ENCODE measurements at regions not wholly inside any gene's neighbourhood (a gene's known extent, or its start where the extent isn't known, plus 50 kb on each side); places are given as distances from the start of the nearest gene placed in this dataset.

GRCh38 chr20:10779911-10780310 is 106.1 kb upstream of the JAG1 start:
- Mint-ChIP-seq H3K9me3 (ENCODE audit: unreplicated experiment) (no peaks in the 10 kb centered on the region), H3K36me3 (ENCODE audit: low read depth, unreplicated experiment) (no peaks in the 10 kb centered on the region), H3K27me3 (ENCODE audit: low read depth, unreplicated experiment) (peaks cover 6% of the 10 kb centered on the region), H3K27ac (ENCODE audit: unreplicated experiment) (no peak overlapping the region), H3K4me3 (ENCODE audit: unreplicated experiment) (no peak overlapping the region), H3K4me1 (ENCODE audit: low read depth, unreplicated experiment) (peaks cover 11% of the 10 kb centered on the region)
- Histone ChIP-seq H3K4me2 (ENCODE audit: low read length) (no peak overlapping the region), H2AFZ (ENCODE audit: low read depth, low read length) (no peak overlapping the region), H3K9me3 (ENCODE audit: insufficient read depth, low read depth, low read length) (no peaks in the 10 kb centered on the region), H3K4me1 (ENCODE audit: insufficient read depth, low read length) (peaks cover 3% of the 10 kb centered on the region), H4K20me1 (ENCODE audit: insufficient read depth, low read length) (no peaks in the 10 kb centered on the region), H3K79me2 (ENCODE audit: insufficient read depth, low read length) (no peaks in the 10 kb centered on the region), H3K36me3 (ENCODE audit: insufficient read depth, low read length) (no peaks in the 10 kb centered on the region), H3K9ac (ENCODE audit: low read length) (no peak overlapping the region), H3K27ac (ENCODE audit: low read depth, low read length) (no peak overlapping the region), H3K4me3 (ENCODE audit: insufficient read depth, low read depth, low read length) (no peak overlapping the region), H3K27me3 (ENCODE audit: insufficient read depth, low read length) (no peaks in the 10 kb centered on the region)
- TF ChIP-seq EZH2 (IDR thresholded peaks at IDR 0.05; ENCODE audit: insufficient read depth, low read length) (no peak), CTCF (IDR thresholded peaks at IDR 0.05; ENCODE audit: insufficient read depth, low read depth, low read length) (no peak)
- FAIRE-seq, result no peak
- no peak for DNase-seq (ENCODE audit: low read depth)

GRCh38 chr20:10780901-10781300 is 107.1 kb upstream of the JAG1 start:
- H3K27ac Mint-ChIP-seq (ENCODE audit: unreplicated experiment), result no peak overlapping the region
- Histone ChIP-seq H3K9me3 (ENCODE audit: insufficient read depth, low read depth, low read length) (no peaks in the 10 kb centered on the region), H3K4me3 (ENCODE audit: insufficient read depth, low read depth, low read length) (no peak overlapping the region), H3K4me2 (ENCODE audit: low read length) (no peak overlapping the region), H3K4me1 (ENCODE audit: insufficient read depth, low read length) (peaks cover 3% of the 10 kb centered on the region), H3K9ac (ENCODE audit: low read length) (no peak overlapping the region), H3K36me3 (ENCODE audit: insufficient read depth, low read length) (no peaks in the 10 kb centered on the region), H2AFZ (ENCODE audit: low read depth, low read length) (no peak overlapping the region), H4K20me1 (ENCODE audit: insufficient read depth, low read length) (no peaks in the 10 kb centered on the region), H3K79me2 (ENCODE audit: insufficient read depth, low read length) (no peaks in the 10 kb centered on the region), H3K27me3 (ENCODE audit: insufficient read depth, low read length) (no peaks in the 10 kb centered on the region), H3K27ac (ENCODE audit: low read depth, low read length) (no peak overlapping the region)
- no peak for FAIRE-seq
- no peaks in the 10 kb centered on the region for H3K36me3 Mint-ChIP-seq (ENCODE audit: low read depth, unreplicated experiment)
- H3K27me3 Mint-ChIP-seq (ENCODE audit: low read depth, unreplicated experiment), result peaks cover 6% of the 10 kb centered on the region
- no peak for TF ChIP-seq EZH2 (IDR thresholded peaks at IDR 0.05; ENCODE audit: insufficient read depth, low read length)
- no peak for TF ChIP-seq CTCF (IDR thresholded peaks at IDR 0.05; ENCODE audit: insufficient read depth, low read depth, low read length)
- H3K4me1 Mint-ChIP-seq (ENCODE audit: low read depth, unreplicated experiment), result peaks cover 11% of the 10 kb centered on the region
- no peaks in the 10 kb centered on the region for H3K9me3 Mint-ChIP-seq (ENCODE audit: unreplicated experiment)
- no peak overlapping the region for H3K4me3 Mint-ChIP-seq (ENCODE audit: unreplicated experiment)
- no peak for DNase-seq (ENCODE audit: low read depth)

GRCh38 chr20:10781526-10781925 is 107.7 kb upstream of the JAG1 start:
- Mint-ChIP-seq H3K4me1 (ENCODE audit: low read depth, unreplicated experiment) (peaks cover 11% of the 10 kb centered on the region), H3K27ac (ENCODE audit: unreplicated experiment) (no peak overlapping the region), H3K27me3 (ENCODE audit: low read depth, unreplicated experiment) (peaks cover 6% of the 10 kb centered on the region), H3K4me3 (ENCODE audit: unreplicated experiment) (no peak overlapping the region), H3K36me3 (ENCODE audit: low read depth, unreplicated experiment) (no peaks in the 10 kb centered on the region), H3K9me3 (ENCODE audit: unreplicated experiment) (no peaks in the 10 kb centered on the region)
- Histone ChIP-seq H3K4me2 (ENCODE audit: low read length) (no peak overlapping the region), H3K27me3 (ENCODE audit: insufficient read depth, low read length) (no peaks in the 10 kb centered on the region), H4K20me1 (ENCODE audit: insufficient read depth, low read length) (no peaks in the 10 kb centered on the region), H3K36me3 (ENCODE audit: insufficient read depth, low read length) (no peaks in the 10 kb centered on the region), H2AFZ (ENCODE audit: low read depth, low read length) (no peak overlapping the region), H3K4me3 (ENCODE audit: insufficient read depth, low read depth, low read length) (no peak overlapping the region), H3K27ac (ENCODE audit: low read depth, low read length) (no peak overlapping the region), H3K79me2 (ENCODE audit: insufficient read depth, low read length) (no peaks in the 10 kb centered on the region), H3K9ac (ENCODE audit: low read length) (no peak overlapping the region), H3K9me3 (ENCODE audit: insufficient read depth, low read depth, low read length) (no peaks in the 10 kb centered on the region), H3K4me1 (ENCODE audit: insufficient read depth, low read length) (peaks cover 3% of the 10 kb centered on the region)
- FAIRE-seq (no peak), DNase-seq (ENCODE audit: low read depth) (no peak)
- TF ChIP-seq EZH2 (IDR thresholded peaks at IDR 0.05; ENCODE audit: insufficient read depth, low read length), result no peak
- TF ChIP-seq CTCF (IDR thresholded peaks at IDR 0.05; ENCODE audit: insufficient read depth, low read depth, low read length), result no peak
